Endothelial cell of umbilical vein (primary cell): ENCODE measurements at regions not wholly inside any gene's neighbourhood (a gene's known extent, or its start where the extent isn't known, plus 50 kb on each side); places are given as distances from the start of the nearest gene placed in this dataset.

ENCODE experiments used
- BruUV-seq: library from RNA; stranded (reverse); fragments of 400-500 nt; replicated peaks from 2 replicates; lab custom pipeline; 2021; lab: Mats Ljungman, UMichigan
- CTCF ChIA-PET: fragments of 300-600, 350-600 bp; sonication (Branson Sonifier 250); formaldehyde crosslinking; loops from one replicate; lab custom pipeline; 2021; ENCODE audit warnings: antibody characterized with exemption, inconsistent platforms; lab: Charles Lee
- POLR2A ChIA-PET: fragments of 300-600, 350-600 bp; sonication (Branson Sonifier 250); formaldehyde crosslinking; loops from one replicate; lab custom pipeline; 2021; ENCODE audit warnings: antibody characterized with exemption, inconsistent platforms; lab: Charles Lee
- DNase-seq: peaks from one replicate; pipeline ENCODE4 v3.0.0-alpha.2; 2011; ENCODE audit warnings: low read depth, low spot score
- FAIRE-seq: peaks from 2 replicates; lab custom pipeline; 2011; peaks lifted over from hg19 to GRCh38; lab: Jason Lieb, UNC
- H2AFZ ChIP-seq: 2 replicates; pipeline ENCODE4 v1.6.0; 2012; ENCODE audit warnings: low read depth, low read length, control low read depth, inconsistent platforms
- H3K27ac ChIP-seq: 2 replicates; pipeline ENCODE4 v1.5.1; 2011; ENCODE audit warnings: low read depth, mild to moderate bottlenecking, control low read depth, low read length, moderate library complexity; ENCODE audit not compliant: insufficient read depth
- H3K27me3 ChIP-seq, 2 experiments: 2 replicates each; pipeline versions ENCODE4 v1.6.0 to v1.6.1; 2011; ENCODE audit warnings: low read length in 2 of 2, mixed read lengths in 1 of 2; ENCODE audit not compliant: control insufficient read depth in 2 of 2, insufficient read depth in 2 of 2
- H3K36me3 ChIP-seq, 2 experiments: 2 replicates in 1 of 2; 3 replicates in 1 of 2; pipeline ENCODE4 v1.5.1; 2011; ENCODE audit warnings: low read length in 2 of 2, mild to moderate bottlenecking in 1 of 2, moderate library complexity in 1 of 2; ENCODE audit not compliant: control insufficient read depth in 2 of 2, insufficient read depth in 2 of 2; ENCODE audit errors: extremely low read depth in 1 of 2
- H3K4me1 ChIP-seq: 3 replicates; pipeline ENCODE4 v1.5.1; 2011; ENCODE audit warnings: mild to moderate bottlenecking, low read length; ENCODE audit not compliant: control insufficient read depth, insufficient read depth; ENCODE audit errors: extremely low read depth
- H3K4me2 ChIP-seq: 2 replicates; pipeline ENCODE4 v1.6.1; 2011; ENCODE audit warnings: low read length, control low read depth, mixed read lengths; ENCODE audit not compliant: insufficient read depth
- H3K4me3 ChIP-seq, 3 experiments: fragments of 200-600 bp in 1 of 3; sonication (generic), shearing (Covaris generic) in 1 of 3; replicated peaks in 1 of 3; 2 replicates each; pipeline ENCODE4 v1.5.1; 2011 to 2016; ENCODE audit warnings: control low read depth in 3 of 3, low read length in 3 of 3, mild to moderate bottlenecking in 2 of 3, inconsistent platforms in 1 of 3, low read depth in 1 of 3, moderate library complexity in 1 of 3; ENCODE audit not compliant: insufficient read depth in 1 of 3
- H3K79me2 ChIP-seq: 2 replicates; pipeline ENCODE4 v1.6.0; 2012; ENCODE audit warnings: low read length, inconsistent platforms; ENCODE audit not compliant: control insufficient read depth, insufficient read depth
- H3K9ac ChIP-seq: replicated peaks from 2 replicates; pipeline ENCODE3; 2011; ENCODE audit warnings: low read length, control low read depth; ENCODE audit not compliant: insufficient read depth; ENCODE audit errors: extremely low read depth
- H3K9me1 ChIP-seq: replicated peaks from 3 replicates; pipeline ENCODE4 v1.6.0; 2011; ENCODE audit warnings: mild to moderate bottlenecking, low read length; ENCODE audit not compliant: control insufficient read depth, insufficient read depth; ENCODE audit errors: extremely low read depth
- H3K9me3 ChIP-seq: replicated peaks from 2 replicates; pipeline ENCODE4 v1.5.1; 2012; ENCODE audit warnings: low read length, inconsistent platforms; ENCODE audit not compliant: control insufficient read depth, insufficient read depth
- H4K20me1 ChIP-seq: replicated peaks from 2 replicates; pipeline ENCODE3; 2011; ENCODE audit warnings: mild to moderate bottlenecking, low read length; ENCODE audit not compliant: control insufficient read depth, insufficient read depth; ENCODE audit errors: extremely low read depth
- EZH2 ChIP-seq: IDR thresholded peaks from 2 replicates; pipeline ENCODE4 v1.6.1; 2012; ENCODE audit warnings: borderline replicate concordance, low read depth, mild to moderate bottlenecking, moderate library complexity, low read length, inconsistent platforms; ENCODE audit not compliant: severe bottlenecking
- FOS ChIP-seq: IDR thresholded peaks from 2 replicates; pipeline ENCODE4 v1.6.1; 2011; ENCODE audit warnings: mild to moderate bottlenecking, low read length, moderate library complexity, borderline replicate concordance; ENCODE audit not compliant: insufficient read depth
- GATA2 ChIP-seq: IDR thresholded peaks from 2 replicates; pipeline ENCODE4 v1.7.0; 2011; ENCODE audit warnings: low read depth, mild to moderate bottlenecking, moderate library complexity, mixed read lengths, low read length; ENCODE audit not compliant: insufficient read length, insufficient read depth
- JUN ChIP-seq: IDR thresholded peaks from 2 replicates; pipeline ENCODE4 v1.6.1; 2011; ENCODE audit warnings: borderline replicate concordance, low read depth; ENCODE audit not compliant: insufficient read length, insufficient read depth
- MYC ChIP-seq: IDR thresholded peaks from one replicate; pipeline ENCODE4 v1.6.1; 2011; ENCODE audit warnings: mild to moderate bottlenecking, low read depth, low read length
- POLR2A ChIP-seq: IDR thresholded peaks from 2 replicates; pipeline ENCODE4 v1.6.1; 2012; ENCODE audit warnings: low read depth, mild to moderate bottlenecking, control low read depth, low read length
- POLR2AphosphoS5 ChIP-seq: IDR thresholded peaks from 2 replicates; pipeline ENCODE4 v1.6.1; 2012; ENCODE audit warnings: low read depth, mild to moderate bottlenecking, control low read depth, low read length, moderate library complexity; ENCODE audit not compliant: insufficient read depth
- dilution Hi-C: fragments of 300-500 bp; cut with MboI; formaldehyde crosslinking; loops from one replicate; pipeline ENCODE4 v1.15.0; 2019; ENCODE audit warnings: low sequenced_read_pairs; ENCODE audit not compliant: extremely low pct_ligation_motif_present
- intact Hi-C: fragments of 100-400 bp; cut with micrococcal nuclease; formaldehyde crosslinking; loops from one replicate; pipeline ENCODE4 v1.10.0; 2022
- TF ChIP-seq, protein P1 (sequence below): IDR thresholded peaks from 2 replicates; pipeline ENCODE4 v1.6.1; 2011; ENCODE audit not compliant: insufficient read depth, insufficient read length
- TF ChIP-seq, protein P2 (sequence below), 2 donors: IDR thresholded peaks; 1 replicate in 1 of 2; 2 replicates in 1 of 2; pipeline ENCODE4 v1.5.1; 2011; ENCODE audit warnings: low read length in 2 of 2, mild to moderate bottlenecking in 2 of 2, moderate library complexity in 2 of 2, control low read depth in 1 of 2, inconsistent platforms in 1 of 2, low read depth in 1 of 2; ENCODE audit not compliant: insufficient read depth in 1 of 2; ENCODE audit errors: extremely low read depth in 1 of 2

DNA sequence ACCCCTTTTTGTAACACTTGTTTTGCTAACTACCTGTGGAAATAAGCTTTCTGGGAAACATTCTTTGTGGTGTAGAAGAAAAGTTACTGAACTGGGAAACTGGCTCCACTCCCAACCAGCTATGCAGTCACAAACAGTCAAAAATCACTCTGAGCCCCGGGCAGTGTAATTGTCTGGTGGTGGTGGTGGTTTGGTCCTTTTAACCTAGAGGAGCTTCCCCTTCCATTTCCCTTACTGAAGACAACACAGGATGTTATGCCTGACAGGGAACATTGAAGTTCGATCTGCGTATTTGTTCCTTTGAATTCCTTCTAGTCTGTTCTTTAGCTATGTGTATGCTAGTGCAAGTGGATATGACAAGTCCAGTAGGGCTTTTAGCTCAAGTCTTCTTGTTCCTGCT, 56.8 kb upstream of the TBCA start:
- Histone ChIP-seq H3K79me2 (no peaks in the 10 kb centered on the region), H3K36me3 (no peaks in the 10 kb centered on the region), H3K4me3 (no peak overlapping the region), H3K9me3 (no peaks in the 10 kb centered on the region), H3K27me3 (peaks cover 15 to 27% of the 10 kb centered on the region in 2 experiments), H3K9me1 (no peaks in the 10 kb centered on the region), H3K27ac (no peak overlapping the region), H2AFZ (no peak overlapping the region), H4K20me1 (no peaks in the 10 kb centered on the region), H3K4me1 (no peaks in the 10 kb centered on the region), H3K9ac (no peak overlapping the region), H3K4me2 (no peak overlapping the region)
- TF ChIP-seq JUN (no peak), EZH2 (no peak), GATA2 (no peak), POLR2A (no peak)
- FAIRE-seq (no peak), DNase-seq (no peak)
- dilution Hi-C loops (no loop called here), intact Hi-C loops (no loop called here)
- ChIA-PET CTCF (interaction anchor here (0.9 kb wide), 1 partner anchor 27 kb away, joined by 3 read pairs; no protein-coding TSS in a partner anchor), POLR2A (no interaction called here)
- no TSS peak for BruUV-seq

DNA sequence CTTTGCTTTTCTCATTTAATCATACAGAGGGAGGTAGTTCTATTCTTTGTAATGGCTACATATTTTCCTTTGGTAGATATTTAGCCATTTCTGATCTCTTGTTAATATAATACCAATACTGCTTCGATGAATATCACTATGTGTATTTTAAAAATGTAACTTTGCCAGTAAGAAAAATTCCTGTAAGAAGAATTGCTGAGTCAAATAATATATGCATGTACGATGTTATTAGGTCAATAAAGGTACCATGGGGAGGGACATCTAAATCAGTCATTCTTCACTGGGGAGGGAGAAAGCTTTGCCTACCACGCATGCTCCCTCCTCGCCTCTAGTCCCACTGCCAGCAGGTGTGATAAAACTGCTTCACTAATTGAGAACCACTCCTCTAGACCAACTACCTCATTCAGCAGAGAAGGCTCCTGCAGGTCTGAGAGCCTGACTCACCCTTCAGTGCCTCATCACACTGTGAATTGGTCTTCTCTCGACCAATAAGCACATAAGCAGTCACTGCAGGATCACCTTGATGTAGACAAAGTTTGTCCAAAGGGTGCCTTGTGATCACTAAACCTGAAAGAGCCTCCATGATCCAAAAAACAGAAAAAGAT, 56.1 kb upstream of the TBCA start:
- DNase-seq (no peak), FAIRE-seq (no peak)

More for the DNA sequence above, 56.1 kb upstream of the TBCA start:
- POLR2A ChIA-PET: no interaction called here
- H3K9ac ChIP-seq: no peak overlapping the region
- no peak overlapping the region for H3K4me3 ChIP-seq
- H3K36me3 ChIP-seq: no peaks in the 10 kb centered on the region
- no peaks in the 10 kb centered on the region for H3K9me1 ChIP-seq
- H4K20me1 ChIP-seq: no peaks in the 10 kb centered on the region
- no peaks in the 10 kb centered on the region for H3K4me1 ChIP-seq
- TF ChIP-seq, protein P1, sequence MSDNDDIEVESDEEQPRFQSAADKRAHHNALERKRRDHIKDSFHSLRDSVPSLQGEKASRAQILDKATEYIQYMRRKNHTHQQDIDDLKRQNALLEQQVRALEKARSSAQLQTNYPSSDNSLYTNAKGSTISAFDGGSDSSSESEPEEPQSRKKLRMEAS: no peak
- TF ChIP-seq MYC: no peak
- TF ChIP-seq GATA2: no peak
- no peak for TF ChIP-seq POLR2AphosphoS5
- no peak for TF ChIP-seq EZH2
- no peak for TF ChIP-seq JUN
- no peak for TF ChIP-seq POLR2A
- TF ChIP-seq FOS: no peak
- TF ChIP-seq, protein P2, sequence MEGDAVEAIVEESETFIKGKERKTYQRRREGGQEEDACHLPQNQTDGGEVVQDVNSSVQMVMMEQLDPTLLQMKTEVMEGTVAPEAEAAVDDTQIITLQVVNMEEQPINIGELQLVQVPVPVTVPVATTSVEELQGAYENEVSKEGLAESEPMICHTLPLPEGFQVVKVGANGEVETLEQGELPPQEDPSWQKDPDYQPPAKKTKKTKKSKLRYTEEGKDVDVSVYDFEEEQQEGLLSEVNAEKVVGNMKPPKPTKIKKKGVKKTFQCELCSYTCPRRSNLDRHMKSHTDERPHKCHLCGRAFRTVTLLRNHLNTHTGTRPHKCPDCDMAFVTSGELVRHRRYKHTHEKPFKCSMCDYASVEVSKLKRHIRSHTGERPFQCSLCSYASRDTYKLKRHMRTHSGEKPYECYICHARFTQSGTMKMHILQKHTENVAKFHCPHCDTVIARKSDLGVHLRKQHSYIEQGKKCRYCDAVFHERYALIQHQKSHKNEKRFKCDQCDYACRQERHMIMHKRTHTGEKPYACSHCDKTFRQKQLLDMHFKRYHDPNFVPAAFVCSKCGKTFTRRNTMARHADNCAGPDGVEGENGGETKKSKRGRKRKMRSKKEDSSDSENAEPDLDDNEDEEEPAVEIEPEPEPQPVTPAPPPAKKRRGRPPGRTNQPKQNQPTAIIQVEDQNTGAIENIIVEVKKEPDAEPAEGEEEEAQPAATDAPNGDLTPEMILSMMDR (IDR thresholded peaks at IDR 0.05; ENCODE audit: extremely low read depth in 1 of 2, insufficient read depth in 1 of 2, low read depth in 1 of 2, low read length in 2 of 2): no peak
- H3K27ac ChIP-seq: no peak overlapping the region
- peaks cover 13 to 27% of the 10 kb centered on the region in 2 experiments for H3K27me3 ChIP-seq
- no peaks in the 10 kb centered on the region for H3K9me3 ChIP-seq
- no peak overlapping the region for H2AFZ ChIP-seq
- intact Hi-C loops: no loop called here
- dilution Hi-C loops: no loop called here
- H3K79me2 ChIP-seq: no peaks in the 10 kb centered on the region
- no TSS peak for BruUV-seq
- CTCF ChIA-PET: no interaction called here
- no peak overlapping the region for H3K4me2 ChIP-seq
